ENCODE measurements at regions not wholly inside any gene's neighbourhood (a gene's known extent, or its start where the extent isn't known, plus 50 kb on each side); places are given as distances from the start of the nearest gene placed in this dataset.

DNA sequence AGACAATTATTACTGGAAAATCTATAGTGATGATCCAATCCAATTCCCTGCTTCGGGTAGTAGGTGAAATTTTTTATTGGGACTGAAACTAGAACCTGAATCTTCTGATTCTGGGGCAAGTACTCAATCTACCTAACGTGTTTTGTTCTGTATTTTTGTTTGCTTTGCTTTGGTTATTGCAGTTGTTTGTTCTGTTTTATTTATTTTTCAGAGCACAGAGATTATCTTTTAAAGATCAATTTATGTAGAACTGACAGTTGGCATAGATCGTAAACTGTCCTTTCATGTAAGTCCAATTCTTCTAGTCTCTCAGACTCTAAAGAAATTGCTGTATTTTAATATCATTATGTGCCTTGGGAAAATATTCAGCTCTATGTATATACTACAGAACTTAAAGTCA, 401.6 kb downstream of the ANXA1 start:
- TF ChIP-seq, protein P1, sequence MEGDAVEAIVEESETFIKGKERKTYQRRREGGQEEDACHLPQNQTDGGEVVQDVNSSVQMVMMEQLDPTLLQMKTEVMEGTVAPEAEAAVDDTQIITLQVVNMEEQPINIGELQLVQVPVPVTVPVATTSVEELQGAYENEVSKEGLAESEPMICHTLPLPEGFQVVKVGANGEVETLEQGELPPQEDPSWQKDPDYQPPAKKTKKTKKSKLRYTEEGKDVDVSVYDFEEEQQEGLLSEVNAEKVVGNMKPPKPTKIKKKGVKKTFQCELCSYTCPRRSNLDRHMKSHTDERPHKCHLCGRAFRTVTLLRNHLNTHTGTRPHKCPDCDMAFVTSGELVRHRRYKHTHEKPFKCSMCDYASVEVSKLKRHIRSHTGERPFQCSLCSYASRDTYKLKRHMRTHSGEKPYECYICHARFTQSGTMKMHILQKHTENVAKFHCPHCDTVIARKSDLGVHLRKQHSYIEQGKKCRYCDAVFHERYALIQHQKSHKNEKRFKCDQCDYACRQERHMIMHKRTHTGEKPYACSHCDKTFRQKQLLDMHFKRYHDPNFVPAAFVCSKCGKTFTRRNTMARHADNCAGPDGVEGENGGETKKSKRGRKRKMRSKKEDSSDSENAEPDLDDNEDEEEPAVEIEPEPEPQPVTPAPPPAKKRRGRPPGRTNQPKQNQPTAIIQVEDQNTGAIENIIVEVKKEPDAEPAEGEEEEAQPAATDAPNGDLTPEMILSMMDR (IDR thresholded peaks at IDR 0.05) = no peak
- TF ChIP-seq EZH2 (IDR thresholded peaks at IDR 0.05) = no peak
